GM12878 (cell line): ENCODE measurements at regions not wholly inside any gene's neighbourhood (a gene's known extent, or its start where the extent isn't known, plus 50 kb on each side); places are given as distances from the start of the nearest gene placed in this dataset.

ENCODE experiments used
- BMI1 ChIP-seq: fragments of 450-650 bp; IDR thresholded peaks from 2 replicates; pipeline ENCODE4 v1.6.1; 2016; ENCODE audit warnings: mild to moderate bottlenecking, moderate library complexity, borderline replicate concordance
- CTCF ChIP-seq, 3 experiments: IDR thresholded peaks in 2 of 3; conservative IDR thresholded peaks in 1 of 3; 2 replicates each; pipeline ENCODE4 v1.5.1; 2011; ENCODE audit warnings: low read depth in 3 of 3, low read length in 3 of 3, mild to moderate bottlenecking in 3 of 3, control low read depth in 2 of 3, moderate library complexity in 2 of 3, inconsistent platforms in 1 of 3, mixed read lengths in 1 of 3; ENCODE audit not compliant: control insufficient read depth in 2 of 3, insufficient read depth in 1 of 3; ENCODE audit errors: extremely low read depth in 1 of 3
- EP300 ChIP-seq, 2 experiments: fragments of 150-350 bp in 1 of 2; IDR thresholded peaks; 2 replicates each; pipeline ENCODE4 v1.6.1; 2011 to 2012; ENCODE audit warnings: low read depth in 2 of 2, low read length in 2 of 2, borderline replicate concordance in 1 of 2, improper control_type of control experiment in 1 of 2, inconsistent platforms in 1 of 2; ENCODE audit not compliant: control insufficient read depth in 1 of 2
- EZH2 ChIP-seq: IDR thresholded peaks from 2 replicates; pipeline ENCODE4 v1.6.1; 2012; ENCODE audit warnings: low read depth, mild to moderate bottlenecking, control low read depth, inconsistent platforms, low read length, borderline replicate concordance; ENCODE audit not compliant: control insufficient read depth
- NRF1 ChIP-seq: conservative IDR thresholded peaks from 2 replicates; pipeline ENCODE4 v1.6.1; 2011; ENCODE audit warnings: mild to moderate bottlenecking, low read depth, low read length, improper control_type of control experiment
- POLR2AphosphoS5 ChIP-seq: IDR thresholded peaks from 2 replicates; pipeline ENCODE4 v1.6.1; 2011; ENCODE audit warnings: mild to moderate bottlenecking, low read length, inconsistent platforms
- TCF12 ChIP-seq: IDR thresholded peaks from 2 replicates; pipeline ENCODE4 v1.6.1; 2011; ENCODE audit warnings: low read depth, mild to moderate bottlenecking, low read length
- USF1 ChIP-seq: IDR thresholded peaks from 2 replicates; pipeline ENCODE4 v1.6.1; 2011; ENCODE audit warnings: borderline replicate concordance, low read depth, mild to moderate bottlenecking, moderate library complexity, mixed read lengths, low read length; ENCODE audit not compliant: insufficient read depth; ENCODE audit errors: extremely low read length

GRCh38 chr2:228432116-228432515 is 250.6 kb upstream of the SPHKAP start:
- TF ChIP-seq BMI1 (no peak), NRF1 (no peak), USF1 (no peak), TCF12 (no peak), EP300 (IDR thresholded peaks at IDR 0.05; ENCODE audit: borderline replicate concordance in 1 of 2, control insufficient read depth in 1 of 2, low read depth in 2 of 2, low read length in 2 of 2) (no peak), CTCF (IDR thresholded peaks at IDR 0.05 in 2 of 3, conservative IDR thresholded peaks at IDR 0.05 in 1 of 3; ENCODE audit: control insufficient read depth in 2 of 3, extremely low read depth in 1 of 3, insufficient read depth in 1 of 3, low read depth in 3 of 3, low read length in 3 of 3) (no peak), EZH2 (no peak), POLR2AphosphoS5 (no peak)
